Brain microvascular endothelial cell (primary cell): ENCODE measurements at regions not wholly inside any gene's neighbourhood (a gene's known extent, or its start where the extent isn't known, plus 50 kb on each side); places are given as distances from the start of the nearest gene placed in this dataset.
A peak's percentile ranks its signal among the peaks of the same experiment; 100 is the strongest.

Source experiments
- DNase-seq: peaks from one replicate; pipeline ENCODE4 v3.0.0-alpha.2; 2020
- H3K27ac ChIP-seq: fragments of 250-450 bp; sonication (Bioruptor Pico); 2 replicates; pipeline ENCODE4 v1.5.1; 2020; ENCODE audit warnings: mild to moderate bottlenecking, moderate library complexity
- H3K27me3 ChIP-seq: fragments of 250-450 bp; sonication (Bioruptor Pico); replicated peaks from 2 replicates; pipeline ENCODE4 v1.5.1; 2020; ENCODE audit warnings: mild to moderate bottlenecking
- H3K36me3 ChIP-seq: fragments of 250-450 bp; sonication (Bioruptor Pico); replicated peaks from 2 replicates; pipeline ENCODE4 v1.5.1; 2020; ENCODE audit warnings: mild to moderate bottlenecking
- H3K4me3 ChIP-seq: 2 replicates; pipeline ENCODE4 v1.5.1; 2011; ENCODE audit warnings: low read depth, mild to moderate bottlenecking, control low read depth, low read length, moderate library complexity
- CTCF ChIP-seq: IDR thresholded peaks from 2 replicates; pipeline ENCODE4 v1.5.1; 2011; ENCODE audit warnings: low read depth, mild to moderate bottlenecking, moderate library complexity, low read length, control low read depth, inconsistent platforms; ENCODE audit errors: missing control alignments
- in situ Hi-C: cut with HindIII; loops from 2 replicates; pipeline ENCODE4 v1.10.0; 2017; ENCODE audit warnings: low sequenced_read_pairs, low pct_ligation_motif_present

- no peak for TF ChIP-seq CTCF
- in situ Hi-C loops, result no loop called here
- H3K4me3 ChIP-seq, result no peak overlapping the region
- H3K36me3 ChIP-seq, result no peaks in the 10 kb centered on the region
- H3K27me3 ChIP-seq, result peaks cover 5% of the 10 kb centered on the region
- no peak overlapping the region for H3K27ac ChIP-seq
- DNase-seq, result no peak
These were observed 128.6 kb downstream of the IRF8 start for GRCh38 chr16:86027373-86028126.

DNA sequence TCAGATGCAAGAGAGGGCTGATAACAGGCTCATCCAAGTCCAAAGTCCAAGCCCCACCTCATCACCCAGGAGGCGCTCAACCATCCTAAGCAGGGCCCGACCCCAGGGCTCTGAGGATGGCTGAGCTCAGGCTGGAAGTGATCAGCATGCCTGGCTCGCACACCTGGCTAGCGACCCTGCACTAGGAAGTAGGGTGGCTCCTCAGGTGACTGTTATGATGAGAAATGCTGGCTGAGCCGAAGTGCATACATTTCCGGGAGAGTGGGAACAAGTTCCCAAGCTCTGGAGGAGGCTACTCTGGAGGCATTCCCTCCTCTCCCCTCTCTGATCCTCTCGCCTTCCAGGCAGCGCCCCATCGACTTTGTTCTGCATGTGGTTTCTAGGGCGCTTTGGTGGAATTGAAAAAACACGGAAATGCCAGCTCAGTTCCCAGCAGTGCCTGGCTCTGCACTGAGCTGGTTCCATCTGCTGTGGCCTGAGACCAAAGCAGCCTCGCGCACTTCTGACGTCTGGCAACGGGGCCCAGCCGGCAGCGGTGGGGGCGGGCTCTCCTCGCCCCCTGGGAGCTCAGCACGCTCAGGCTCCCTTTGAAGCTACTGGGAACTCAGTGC lies 130.3 kb downstream of the IRF8 start:
- no peaks in the 10 kb centered on the region for H3K36me3 ChIP-seq
- no peak for TF ChIP-seq CTCF
- in situ Hi-C loops, result no loop called here
- no peak overlapping the region for H3K27ac ChIP-seq
- H3K27me3 ChIP-seq, result peaks cover 12% of the 10 kb centered on the region
- peak; percentile 7 for DNase-seq
- no peak overlapping the region for H3K4me3 ChIP-seq

- Histone ChIP-seq H3K27ac (no peak overlapping the region), H3K27me3 (peaks cover 12% of the 10 kb centered on the region), H3K36me3 (no peaks in the 10 kb centered on the region), H3K4me3 (no peak overlapping the region)
- DNase-seq, result no peak
- TF ChIP-seq CTCF, result no peak
- in situ Hi-C loops, result no loop called here
These were observed 131.2 kb downstream of the IRF8 start for GRCh38 chr16:86030116-86030515.

DNA sequence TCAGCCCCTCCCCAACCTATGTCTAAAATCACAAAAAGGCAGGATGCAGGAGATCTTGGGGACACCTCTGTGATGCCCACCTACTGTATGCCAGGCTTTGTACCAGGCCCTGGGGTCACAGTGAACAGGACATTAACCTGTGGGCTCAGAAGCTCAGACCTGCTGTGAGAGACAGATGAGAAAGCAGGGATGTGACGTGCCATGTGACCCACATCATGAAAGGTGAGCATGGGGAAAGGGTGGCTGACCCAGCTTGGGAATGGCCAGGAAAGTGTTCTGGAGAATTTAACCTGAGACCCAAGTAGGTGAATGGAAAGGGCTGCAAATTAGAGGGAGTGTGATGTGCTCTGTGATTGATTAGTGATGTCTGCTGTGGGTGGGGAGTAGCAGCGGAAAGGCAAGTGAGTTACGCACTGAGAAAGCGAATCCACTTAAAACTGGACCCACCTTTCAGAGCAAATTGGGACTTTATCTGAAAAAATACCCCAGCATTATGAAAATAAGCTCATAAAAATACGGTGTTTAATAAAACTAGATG lies 132.2 kb downstream of the IRF8 start:
- peaks cover 12% of the 10 kb centered on the region for H3K27me3 ChIP-seq
- in situ Hi-C loops, result no loop called here
- no peaks in the 10 kb centered on the region for H3K36me3 ChIP-seq
- DNase-seq, result no peak
- H3K27ac ChIP-seq, result no peak overlapping the region
- H3K4me3 ChIP-seq, result no peak overlapping the region
- TF ChIP-seq CTCF, result no peak

GRCh38 chr16:86033016-86033474 lies 134.1 kb downstream of the IRF8 start:
- peaks cover 12% of the 10 kb centered on the region for H3K27me3 ChIP-seq

More at GRCh38 chr16:86033016-86033474, 134.1 kb downstream of the IRF8 start:
- no peak for DNase-seq
- in situ Hi-C loops, result no loop called here
- Histone ChIP-seq H3K4me3 (no peak overlapping the region), H3K27ac (no peak overlapping the region), H3K36me3 (no peaks in the 10 kb centered on the region)
- no peak for TF ChIP-seq CTCF
